ENCODE measurements at regions not wholly inside any gene's neighbourhood (a gene's known extent, or its start where the extent isn't known, plus 50 kb on each side); places are given as distances from the start of the nearest gene placed in this dataset.
"Not testable (repeated sequence)": the region's sequence is repeated elsewhere in the genome, so short reads cannot be mapped to it uniquely, and the experiment has no call there.

GRCh38 chr2:7140306-7140705, 223.1 kb downstream of the RNF144A start:
- no peaks in the 10 kb centered on the region for H3K4me1 ChIP-seq (ENCODE audit: control insufficient read depth, insufficient read depth, low read length)
- no peak for DNase-seq (ENCODE audit: low read depth, low spot score)
- no peak overlapping the region for H3K4me3 ChIP-seq (ENCODE audit: low read length)
- H3K9me3 ChIP-seq (ENCODE audit: control insufficient read depth, insufficient read depth, low read length): no peaks in the 10 kb centered on the region
- no peaks in the 10 kb centered on the region for H3K27me3 ChIP-seq (ENCODE audit: control insufficient read depth, insufficient read depth, low read length)
- H3K36me3 ChIP-seq (ENCODE audit: control insufficient read depth, insufficient read depth, low read length): no peaks in the 10 kb centered on the region
- H3K27ac ChIP-seq (ENCODE audit: low read length): no peak overlapping the region
- WGBS (ENCODE audit: insufficient coverage, insufficient read length): no CpG with 5 or more reads among the region's 1 CpG

GRCh38 chr2:7145707-7146106, 228.5 kb downstream of the RNF144A start:
- DNase-seq (ENCODE audit: low read depth, low spot score): peak; percentile 5
- H3K4me1 ChIP-seq (ENCODE audit: control insufficient read depth, insufficient read depth, low read length): no peaks in the 10 kb centered on the region
- H3K36me3 ChIP-seq (ENCODE audit: control insufficient read depth, insufficient read depth, low read length): no peaks in the 10 kb centered on the region
- no peaks in the 10 kb centered on the region for H3K9me3 ChIP-seq (ENCODE audit: control insufficient read depth, insufficient read depth, low read length)
- H3K27me3 ChIP-seq (ENCODE audit: control insufficient read depth, insufficient read depth, low read length): no peaks in the 10 kb centered on the region
- H3K4me3 ChIP-seq (ENCODE audit: low read length): no peak overlapping the region
- no peak overlapping the region for H3K27ac ChIP-seq (ENCODE audit: low read length)

- Histone ChIP-seq H3K4me1 (ENCODE audit: control insufficient read depth, insufficient read depth, low read length) (no peaks in the 10 kb centered on the region), H3K27ac (ENCODE audit: low read length) (no peak overlapping the region), H3K27me3 (ENCODE audit: control insufficient read depth, insufficient read depth, low read length) (no peaks in the 10 kb centered on the region), H3K9me3 (ENCODE audit: control insufficient read depth, insufficient read depth, low read length) (no peaks in the 10 kb centered on the region), H3K4me3 (ENCODE audit: low read length) (no peak overlapping the region), H3K36me3 (ENCODE audit: control insufficient read depth, insufficient read depth, low read length) (no peaks in the 10 kb centered on the region)
- no peak for DNase-seq (ENCODE audit: low read depth, low spot score)
Observed at GRCh38 chr2:7146151-7146550, 228.9 kb downstream of the RNF144A start.

- H3K27me3 ChIP-seq (ENCODE audit: control insufficient read depth, insufficient read depth, low read length): no peaks in the 10 kb centered on the region
- H3K4me3 ChIP-seq (ENCODE audit: low read length): no peak overlapping the region
- no CpG with 5 or more reads among the region's 1 CpG for WGBS (ENCODE audit: insufficient coverage, insufficient read length)
- no peaks in the 10 kb centered on the region for H3K4me1 ChIP-seq (ENCODE audit: control insufficient read depth, insufficient read depth, low read length)
- H3K36me3 ChIP-seq (ENCODE audit: control insufficient read depth, insufficient read depth, low read length): no peaks in the 10 kb centered on the region
- DNase-seq (ENCODE audit: low read depth, low spot score): no peak
- no peaks in the 10 kb centered on the region for H3K9me3 ChIP-seq (ENCODE audit: control insufficient read depth, insufficient read depth, low read length)
- no peak overlapping the region for H3K27ac ChIP-seq (ENCODE audit: low read length)
Observed at GRCh38 chr2:7154656-7155055, 237.4 kb downstream of the RNF144A start.

- no peak for DNase-seq (ENCODE audit: low read depth, low spot score)
- no CpG with 5 or more reads among the region's 2 CpGs for WGBS (ENCODE audit: insufficient coverage, insufficient read length)
- Histone ChIP-seq H3K36me3 (ENCODE audit: control insufficient read depth, insufficient read depth, low read length) (no peaks in the 10 kb centered on the region), H3K9me3 (ENCODE audit: control insufficient read depth, insufficient read depth, low read length) (no peaks in the 10 kb centered on the region), H3K27me3 (ENCODE audit: control insufficient read depth, insufficient read depth, low read length) (no peaks in the 10 kb centered on the region), H3K4me1 (ENCODE audit: control insufficient read depth, insufficient read depth, low read length) (no peaks in the 10 kb centered on the region), H3K4me3 (ENCODE audit: low read length) (no peak overlapping the region), H3K27ac (ENCODE audit: low read length) (no peak overlapping the region)
Observed at GRCh38 chr2:7161501-7161900, 244.3 kb downstream of the RNF144A start.

GRCh38 chr2:7165736-7166135, 248.5 kb downstream of the RNF144A start:
- no peak overlapping the region for H3K27ac ChIP-seq (ENCODE audit: low read length)
- H3K36me3 ChIP-seq (ENCODE audit: control insufficient read depth, insufficient read depth, low read length): no peaks in the 10 kb centered on the region
- no CpG with 5 or more reads among the region's 1 CpG for WGBS (ENCODE audit: insufficient coverage, insufficient read length)
- H3K9me3 ChIP-seq (ENCODE audit: control insufficient read depth, insufficient read depth, low read length): no peaks in the 10 kb centered on the region
- H3K4me3 ChIP-seq (ENCODE audit: low read length): no peak overlapping the region
- no peaks in the 10 kb centered on the region for H3K4me1 ChIP-seq (ENCODE audit: control insufficient read depth, insufficient read depth, low read length)
- no peak for DNase-seq (ENCODE audit: low read depth, low spot score)
- no peaks in the 10 kb centered on the region for H3K27me3 ChIP-seq (ENCODE audit: control insufficient read depth, insufficient read depth, low read length)

- no CpG with 5 or more reads among the region's 6 CpGs for WGBS (ENCODE audit: insufficient coverage, insufficient read length)
- Histone ChIP-seq H3K4me1 (ENCODE audit: control insufficient read depth, insufficient read depth, low read length) (no peaks in the 10 kb centered on the region), H3K9me3 (ENCODE audit: control insufficient read depth, insufficient read depth, low read length) (no peaks in the 10 kb centered on the region), H3K36me3 (ENCODE audit: control insufficient read depth, insufficient read depth, low read length) (no peaks in the 10 kb centered on the region), H3K27me3 (ENCODE audit: control insufficient read depth, insufficient read depth, low read length) (no peaks in the 10 kb centered on the region), H3K4me3 (ENCODE audit: low read length) (no peak overlapping the region), H3K27ac (ENCODE audit: low read length) (no peak overlapping the region)
- DNase-seq (ENCODE audit: low read depth, low spot score): no peak
Observed at GRCh38 chr2:7167801-7168411, 250.7 kb downstream of the RNF144A start.

GRCh38 chr2:7169593-7169992, 252.4 kb downstream of the RNF144A start:
- no CpG with 5 or more reads among the region's 6 CpGs for WGBS (ENCODE audit: insufficient coverage, insufficient read length)
- Histone ChIP-seq H3K36me3 (ENCODE audit: control insufficient read depth, insufficient read depth, low read length) (no peaks in the 10 kb centered on the region), H3K4me1 (ENCODE audit: control insufficient read depth, insufficient read depth, low read length) (no peaks in the 10 kb centered on the region), H3K4me3 (ENCODE audit: low read length) (no peak overlapping the region), H3K27me3 (ENCODE audit: control insufficient read depth, insufficient read depth, low read length) (no peaks in the 10 kb centered on the region), H3K27ac (ENCODE audit: low read length) (no peak overlapping the region), H3K9me3 (ENCODE audit: control insufficient read depth, insufficient read depth, low read length) (no peaks in the 10 kb centered on the region)
- no peak for DNase-seq (ENCODE audit: low read depth, low spot score)

GRCh38 chr2:7178996-7179395, 261.8 kb downstream of the RNF144A start:
- WGBS (ENCODE audit: insufficient coverage, insufficient read length): no CpG with 5 or more reads among the region's 17 CpGs
- not testable (repeated sequence) for H3K36me3 ChIP-seq (ENCODE audit: control insufficient read depth, insufficient read depth, low read length); DNase-seq (ENCODE audit: low read depth, low spot score); H3K27me3 ChIP-seq (ENCODE audit: control insufficient read depth, insufficient read depth, low read length); H3K27ac ChIP-seq (ENCODE audit: low read length); H3K4me1 ChIP-seq (ENCODE audit: control insufficient read depth, insufficient read depth, low read length); H3K9me3 ChIP-seq (ENCODE audit: control insufficient read depth, insufficient read depth, low read length); H3K4me3 ChIP-seq (ENCODE audit: low read length)

- Histone ChIP-seq H3K27me3 (ENCODE audit: control insufficient read depth, insufficient read depth, low read length) (no peaks in the 10 kb centered on the region), H3K4me3 (ENCODE audit: low read length) (no peak overlapping the region), H3K27ac (ENCODE audit: low read length) (no peak overlapping the region), H3K9me3 (ENCODE audit: control insufficient read depth, insufficient read depth, low read length) (no peaks in the 10 kb centered on the region), H3K36me3 (ENCODE audit: control insufficient read depth, insufficient read depth, low read length) (no peaks in the 10 kb centered on the region), H3K4me1 (ENCODE audit: control insufficient read depth, insufficient read depth, low read length) (no peaks in the 10 kb centered on the region; the same call in none of the 2 replicates)
- no CpG with 5 or more reads among the region's 9 CpGs for WGBS (ENCODE audit: insufficient coverage, insufficient read length)
- no peak for DNase-seq (ENCODE audit: low read depth, low spot score)
Observed at GRCh38 chr2:7180638-7181370, 263.6 kb downstream of the RNF144A start.

- Histone ChIP-seq H3K4me3 (ENCODE audit: low read length) (no peak overlapping the region), H3K36me3 (ENCODE audit: control insufficient read depth, insufficient read depth, low read length) (no peaks in the 10 kb centered on the region), H3K4me1 (ENCODE audit: control insufficient read depth, insufficient read depth, low read length) (no peaks in the 10 kb centered on the region; the same call in none of the 2 replicates), H3K9me3 (ENCODE audit: control insufficient read depth, insufficient read depth, low read length) (no peaks in the 10 kb centered on the region), H3K27me3 (ENCODE audit: control insufficient read depth, insufficient read depth, low read length) (no peaks in the 10 kb centered on the region), H3K27ac (ENCODE audit: low read length) (no peak overlapping the region)
- DNase-seq (ENCODE audit: low read depth, low spot score): no peak
- WGBS (ENCODE audit: insufficient coverage, insufficient read length): no CpG with 5 or more reads among the region's 3 CpGs
Observed at GRCh38 chr2:7182525-7182924, 265.3 kb downstream of the RNF144A start.

Measured in iPS DF 6.9 (cell line).